HEK293T (cell line): ENCODE measurements at regions not wholly inside any gene's neighbourhood (a gene's known extent, or its start where the extent isn't known, plus 50 kb on each side); places are given as distances from the start of the nearest gene placed in this dataset.

Experiments
- BHLHE40 ChIP-seq: fragments of 450-650 bp; IDR thresholded peaks from 2 replicates; pipeline ENCODE4 v1.6.1; 2016; ENCODE audit warnings: mild to moderate bottlenecking, moderate library complexity, borderline replicate concordance
- ELF4 ChIP-seq: fragments of 450-650 bp; IDR thresholded peaks from 2 replicates; pipeline ENCODE4 v1.6.1; 2017; ENCODE audit warnings: antibody characterized with exemption
- FOXA1 ChIP-seq: fragments of 450-650 bp; IDR thresholded peaks from 2 replicates; pipeline ENCODE4 v1.6.1; 2016; ENCODE audit warnings: mild to moderate bottlenecking
- FOXK2 ChIP-seq: fragments of 450-650 bp; IDR thresholded peaks from 2 replicates; pipeline ENCODE4 v1.6.1; 2016; ENCODE audit warnings: mild to moderate bottlenecking
- FOXM1 ChIP-seq: fragments of 450-650 bp; IDR thresholded peaks from 2 replicates; pipeline ENCODE4 v1.6.1; 2017; ENCODE audit warnings: mild to moderate bottlenecking, borderline replicate concordance
- HDGF ChIP-seq: fragments of 450-650 bp; IDR thresholded peaks from 2 replicates; pipeline ENCODE4 v1.6.1; 2017; ENCODE audit warnings: antibody characterized with exemption, borderline replicate concordance
- L3MBTL2 ChIP-seq: fragments of 450-650 bp; conservative IDR thresholded peaks from 2 replicates; pipeline ENCODE4 v1.6.1; 2016; ENCODE audit warnings: mild to moderate bottlenecking
- LEF1 ChIP-seq: fragments of 450-650 bp; IDR thresholded peaks from 2 replicates; pipeline ENCODE4 v1.6.1; 2017; ENCODE audit warnings: mild to moderate bottlenecking, borderline replicate concordance
- NFRKB ChIP-seq: fragments of 450-650 bp; IDR thresholded peaks from 2 replicates; pipeline ENCODE4 v1.6.1; 2016; ENCODE audit warnings: mild to moderate bottlenecking, moderate library complexity
- PKNOX1 ChIP-seq: fragments of 450-650 bp; IDR thresholded peaks from 2 replicates; pipeline ENCODE4 v1.6.1; 2016
- SP1 ChIP-seq: fragments of 450-650 bp; IDR thresholded peaks from 2 replicates; pipeline ENCODE4 v1.6.1; 2017
- SUZ12 ChIP-seq: fragments of 450-650 bp; IDR thresholded peaks from 2 replicates; pipeline ENCODE4 v1.6.1; 2016; ENCODE audit warnings: mild to moderate bottlenecking
- TARDBP ChIP-seq: fragments of 450-650 bp; IDR thresholded peaks from 2 replicates; pipeline ENCODE4 v1.6.1; 2016
- ZNF384 ChIP-seq: fragments of 450-650 bp; IDR thresholded peaks from 2 replicates; pipeline ENCODE4 v1.6.1; 2016

- TF ChIP-seq FOXM1: no peak
- TF ChIP-seq LEF1: no peak
- TF ChIP-seq ZNF384: no peak
- TF ChIP-seq SP1: no peak
- no peak for TF ChIP-seq TARDBP
- TF ChIP-seq NFRKB: no peak
- TF ChIP-seq FOXA1: no peak
- no peak for TF ChIP-seq ELF4
- TF ChIP-seq HDGF: no peak
- TF ChIP-seq SUZ12: no peak
- no peak for TF ChIP-seq PKNOX1
- TF ChIP-seq BHLHE40: no peak
- TF ChIP-seq FOXK2: no peak
- no peak for TF ChIP-seq L3MBTL2
Observed at GRCh38 chr12:108021949-108022522, 107.1 kb upstream of the WSCD2 start.
